Lower leg skin (tissue), 4 donors: ENCODE measurements at regions not wholly inside any gene's neighbourhood (a gene's known extent, or its start where the extent isn't known, plus 50 kb on each side); places are given as distances from the start of the nearest gene placed in this dataset.

Experiments
- DNase-seq, 2 donors: peaks; one replicate each; pipeline ENCODE4 v3.0.0-alpha.2; 2019; ENCODE audit warnings: low spot score in 2 of 2
- H3K4me3 ChIP-seq: fragments of 200-600 bp; sonication (generic); 2 replicates; pipeline ENCODE4 v1.5.1; 2017; ENCODE audit warnings: mild to moderate bottlenecking, low read depth; ENCODE audit not compliant: poor library complexity, severe bottlenecking
- POLR2A ChIP-seq, 2 donors: fragments of 450-650 bp; IDR thresholded peaks; one replicate each; pipeline ENCODE4 v1.6.1; 2016 to 2017; ENCODE audit warnings: antibody characterized with exemption in 2 of 2, mild to moderate bottlenecking in 1 of 2, moderate library complexity in 1 of 2
- WGBS, 2 donors: methylation state at CpG; one replicate each; pipeline ENCODE4 v1.1.5; 2018; 5-methylcytosine and 5-hydroxymethylcytosine counted together
- intact Hi-C: fragments of 100-400 bp; cut with DNase I; formaldehyde crosslinking; loops from one replicate; pipeline ENCODE4 v1.15.0; 2023; ENCODE audit warnings: low total_unique reads
- TF ChIP-seq, protein P1 (sequence below), 3 donors: fragments of 450-650 bp; IDR thresholded peaks; one replicate each; pipeline ENCODE4 v1.5.1; 2016; ENCODE audit warnings: antibody characterized with exemption in 3 of 3, mild to moderate bottlenecking in 3 of 3, moderate library complexity in 2 of 3

DNA sequence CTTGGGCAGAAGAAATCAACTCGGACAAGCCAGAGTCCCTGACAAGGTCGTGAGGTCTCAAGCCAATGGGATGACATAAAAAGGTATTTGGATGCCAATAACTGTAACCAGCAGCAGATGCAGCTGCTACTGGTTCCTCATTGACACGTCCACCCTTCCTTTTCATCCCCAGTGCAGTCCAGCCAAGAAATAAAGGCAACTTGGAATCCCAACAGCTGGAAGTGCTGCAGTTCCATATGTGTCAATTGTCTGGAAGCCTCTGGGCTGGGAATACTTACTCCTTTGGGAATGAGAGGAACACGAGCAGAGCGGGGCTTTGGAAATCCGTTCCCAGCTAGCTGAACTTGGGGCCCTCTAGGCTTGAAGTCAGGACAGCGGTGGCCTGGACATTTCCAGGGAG is 360.4 kb upstream of the ZFHX3 start:
- intact Hi-C loops: no loop called here
- 52 to 66% methylated on average over 7 of the region's 7 CpGs for WGBS, 2 donors
- H3K4me3 ChIP-seq: no peak overlapping the region
- no peak for DNase-seq
- no peak for TF ChIP-seq POLR2A (IDR thresholded peaks at IDR 0.05)
- TF ChIP-seq, protein P1, sequence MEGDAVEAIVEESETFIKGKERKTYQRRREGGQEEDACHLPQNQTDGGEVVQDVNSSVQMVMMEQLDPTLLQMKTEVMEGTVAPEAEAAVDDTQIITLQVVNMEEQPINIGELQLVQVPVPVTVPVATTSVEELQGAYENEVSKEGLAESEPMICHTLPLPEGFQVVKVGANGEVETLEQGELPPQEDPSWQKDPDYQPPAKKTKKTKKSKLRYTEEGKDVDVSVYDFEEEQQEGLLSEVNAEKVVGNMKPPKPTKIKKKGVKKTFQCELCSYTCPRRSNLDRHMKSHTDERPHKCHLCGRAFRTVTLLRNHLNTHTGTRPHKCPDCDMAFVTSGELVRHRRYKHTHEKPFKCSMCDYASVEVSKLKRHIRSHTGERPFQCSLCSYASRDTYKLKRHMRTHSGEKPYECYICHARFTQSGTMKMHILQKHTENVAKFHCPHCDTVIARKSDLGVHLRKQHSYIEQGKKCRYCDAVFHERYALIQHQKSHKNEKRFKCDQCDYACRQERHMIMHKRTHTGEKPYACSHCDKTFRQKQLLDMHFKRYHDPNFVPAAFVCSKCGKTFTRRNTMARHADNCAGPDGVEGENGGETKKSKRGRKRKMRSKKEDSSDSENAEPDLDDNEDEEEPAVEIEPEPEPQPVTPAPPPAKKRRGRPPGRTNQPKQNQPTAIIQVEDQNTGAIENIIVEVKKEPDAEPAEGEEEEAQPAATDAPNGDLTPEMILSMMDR (IDR thresholded peaks at IDR 0.05): no peak

GRCh38 chr16:73405851-73406250 is 357.9 kb upstream of the ZFHX3 start:
- no peak overlapping the region for H3K4me3 ChIP-seq
- DNase-seq: no peak
- intact Hi-C loops: no loop called here
- 25 to 27% methylated on average over 11 of the region's 11 CpGs for WGBS, 2 donors
- TF ChIP-seq POLR2A (IDR thresholded peaks at IDR 0.05): no peak
- TF ChIP-seq, protein P1 (IDR thresholded peaks at IDR 0.05): no peak

DNA sequence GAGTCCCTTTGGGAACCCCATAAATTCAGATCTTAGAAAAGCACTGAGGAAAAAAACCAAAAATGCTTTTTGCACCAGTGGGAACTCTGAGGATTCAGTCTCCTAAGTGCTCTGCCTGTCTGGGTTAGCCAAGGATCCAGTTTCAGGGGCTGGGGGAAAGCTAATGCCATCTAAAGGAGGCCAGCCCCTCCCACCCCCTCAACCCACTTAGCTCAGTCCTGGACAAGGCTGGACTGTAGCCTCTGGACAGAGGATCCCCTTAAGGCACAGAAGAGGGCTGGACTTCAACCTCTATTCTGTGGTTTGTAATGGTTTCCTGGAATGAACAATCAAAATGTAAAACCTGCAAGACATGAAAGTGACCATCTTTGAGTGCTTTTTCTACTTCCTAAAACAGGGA is 356.1 kb upstream of the ZFHX3 start:
- TF ChIP-seq, protein P1 (IDR thresholded peaks at IDR 0.05): no peak
- TF ChIP-seq POLR2A (IDR thresholded peaks at IDR 0.05): no peak
- no peak for DNase-seq
- intact Hi-C loops: no loop called here
- H3K4me3 ChIP-seq: no peak overlapping the region

- no peak for DNase-seq
- TF ChIP-seq, protein P1 (IDR thresholded peaks at IDR 0.05): no peak
- TF ChIP-seq POLR2A (IDR thresholded peaks at IDR 0.05): no peak
- H3K4me3 ChIP-seq: no peak overlapping the region
- intact Hi-C loops: no loop called here
- WGBS, 2 donors: 91 to 93% methylated on average over 12 of the region's 12 CpGs
Observed at GRCh38 chr16:73403291-73403690, 355.4 kb upstream of the ZFHX3 start.

DNA sequence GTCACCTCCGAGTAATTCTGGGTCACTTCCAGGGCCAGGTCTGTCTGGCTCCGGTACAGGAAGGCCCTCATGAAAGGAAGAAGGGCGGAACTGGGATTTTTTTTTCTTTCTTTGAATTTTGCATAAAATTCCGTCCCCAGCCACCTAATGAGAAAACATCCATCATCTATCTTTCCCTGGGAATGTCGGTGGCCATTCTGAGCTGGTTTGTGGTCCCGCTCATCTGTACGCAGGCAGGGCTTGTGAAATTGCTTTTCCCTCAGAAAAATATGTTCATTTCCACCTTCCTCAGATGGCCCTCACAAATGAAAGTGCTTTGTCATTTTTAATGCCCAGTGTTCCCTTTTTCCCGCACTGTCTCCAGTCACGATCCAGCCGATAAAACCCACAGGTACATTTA is 353.0 kb upstream of the ZFHX3 start:
- 74 to 81% methylated on average over 10 of the region's 10 CpGs for WGBS, 2 donors
- no peak overlapping the region for H3K4me3 ChIP-seq
- intact Hi-C loops: no loop called here
- no peak for DNase-seq
- TF ChIP-seq, protein P1 (IDR thresholded peaks at IDR 0.05): no peak

GRCh38 chr16:73399997-73400396 is 352.1 kb upstream of the ZFHX3 start:
- DNase-seq: no peak
- intact Hi-C loops: no loop called here
- no peak overlapping the region for H3K4me3 ChIP-seq
- WGBS, 2 donors: 93% methylated on average over 5 of the region's 5 CpGs
- TF ChIP-seq, protein P1 (IDR thresholded peaks at IDR 0.05): no peak
- TF ChIP-seq POLR2A (IDR thresholded peaks at IDR 0.05): no peak
